CD8-positive, alpha-beta memory T cell (primary cell): ENCODE measurements at regions not wholly inside any gene's neighbourhood (a gene's known extent, or its start where the extent isn't known, plus 50 kb on each side); places are given as distances from the start of the nearest gene placed in this dataset.
"Not testable (repeated sequence)": the region's sequence is repeated elsewhere in the genome, so short reads cannot be mapped to it uniquely, and the experiment has no call there.

Source experiments
- CTCF ChIA-PET: fragments of 350-600 bp; sonication (Branson Sonifier 250); formaldehyde crosslinking; loops from one replicate; lab custom pipeline; 2021; ENCODE audit warnings: antibody characterized with exemption; lab: Charles Lee
- POLR2A ChIA-PET: fragments of 350-600 bp; sonication (Branson Sonifier 250); formaldehyde crosslinking; loops from one replicate; lab custom pipeline; 2021; ENCODE audit warnings: antibody characterized with exemption; lab: Charles Lee
- DNase-seq, 5 donors: peaks; one replicate each; pipeline versions ENCODE4 v3.0.0 to v3.0.0-alpha.2; 2020 to 2022; ENCODE audit warnings: mixed read lengths in 1 of 5
- H3K27ac ChIP-seq: one replicate; pipeline ENCODE4 v1.7.0; 2013; ENCODE audit warnings: low read depth, mild to moderate bottlenecking, low read length, moderate library complexity
- H3K27me3 ChIP-seq: 2 replicates; pipeline ENCODE4 v1.7.0; 2013; ENCODE audit warnings: low read length, mild to moderate bottlenecking; ENCODE audit not compliant: insufficient read depth, poor library complexity, severe bottlenecking
- H3K36me3 ChIP-seq: 2 replicates; pipeline ENCODE4 v1.7.0; 2013; ENCODE audit warnings: mild to moderate bottlenecking, low read length, moderate library complexity; ENCODE audit not compliant: insufficient read depth
- H3K4me1 ChIP-seq: 2 replicates; pipeline ENCODE4 v1.7.0; 2013; ENCODE audit warnings: mild to moderate bottlenecking, low read length, moderate library complexity; ENCODE audit not compliant: insufficient read depth
- H3K4me3 ChIP-seq: 2 replicates; pipeline ENCODE4 v1.7.0; 2013; ENCODE audit warnings: mild to moderate bottlenecking, low read length
- H3K9me3 ChIP-seq: 2 replicates; pipeline ENCODE4 v1.7.0; 2013; ENCODE audit warnings: mild to moderate bottlenecking, low read length
- H3K27ac Mint-ChIP-seq, 8 donors: one replicate each; pipeline ENCODE4 v1.8.0; 2020 to 2021; ENCODE audit warnings: mixed read lengths in 8 of 8, mild to moderate bottlenecking in 6 of 8, inconsistent platforms in 3 of 8, moderate library complexity in 3 of 8
- H3K27me3 Mint-ChIP-seq, 2 donors: one replicate each; pipeline ENCODE4 v1.8.0; 2020 to 2021; ENCODE audit warnings: mixed read lengths in 2 of 2, mild to moderate bottlenecking in 1 of 2, moderate library complexity in 1 of 2
- H3K36me3 Mint-ChIP-seq, 3 donors: one replicate each; pipeline ENCODE4 v1.8.0; 2020 to 2021; ENCODE audit warnings: mixed read lengths in 3 of 3, inconsistent platforms in 1 of 3, mild to moderate bottlenecking in 1 of 3
- H3K4me1 Mint-ChIP-seq, 3 donors: one replicate each; pipeline ENCODE4 v1.8.0; 2020 to 2021; ENCODE audit warnings: mixed read lengths in 3 of 3, inconsistent platforms in 1 of 3, mild to moderate bottlenecking in 1 of 3
- H3K4me3 Mint-ChIP-seq, 7 donors: one replicate each; pipeline ENCODE4 v1.8.0; 2020 to 2021; ENCODE audit warnings: mixed read lengths in 7 of 7, mild to moderate bottlenecking in 6 of 7, moderate library complexity in 4 of 7, inconsistent platforms in 2 of 7
- H3K9me3 Mint-ChIP-seq, 5 donors: one replicate each; pipeline ENCODE4 v1.8.0; 2020 to 2022; ENCODE audit warnings: mixed read lengths in 5 of 5, mild to moderate bottlenecking in 3 of 5, moderate library complexity in 2 of 5, inconsistent platforms in 1 of 5

GRCh38 chr14:44385296-44385695 lies 121.8 kb downstream of the FSCB start:
- DNase-seq, H3K27me3 Mint-ChIP-seq, H3K4me3 ChIP-seq, POLR2A ChIA-PET, H3K27ac Mint-ChIP-seq, H3K36me3 Mint-ChIP-seq, H3K4me1 ChIP-seq, H3K36me3 ChIP-seq, H3K9me3 ChIP-seq, H3K27ac ChIP-seq, H3K4me3 Mint-ChIP-seq, H3K4me1 Mint-ChIP-seq, H3K27me3 ChIP-seq: not testable (repeated sequence)
- peaks cover 0 to 17% (median 4%) of the 10 kb centered on the region in 5 donors for H3K9me3 Mint-ChIP-seq
- CTCF ChIA-PET = interaction anchor here (0.6 kb wide), 1 partner anchor 807 kb away, joined by 3 read pairs; no protein-coding TSS in a partner anchor

GRCh38 chr14:44384601-44385293 lies 122.3 kb downstream of the FSCB start:
- POLR2A ChIA-PET, H3K36me3 Mint-ChIP-seq, H3K27ac ChIP-seq, H3K27me3 Mint-ChIP-seq, H3K4me1 ChIP-seq, CTCF ChIA-PET, H3K27ac Mint-ChIP-seq, H3K4me3 Mint-ChIP-seq, H3K9me3 ChIP-seq, H3K4me1 Mint-ChIP-seq, H3K27me3 ChIP-seq, H3K4me3 ChIP-seq, H3K36me3 ChIP-seq: not testable (repeated sequence)
- peak in 1 of 5 donors; percentile 28 for DNase-seq
- H3K9me3 Mint-ChIP-seq = peaks cover 0 to 17% (median 4%) of the 10 kb centered on the region in 5 donors

GRCh38 chr14:44384093-44384492 lies 123.0 kb downstream of the FSCB start:
- Histone ChIP-seq H3K4me1 (no peaks in the 10 kb centered on the region), H3K9me3 (no peaks in the 10 kb centered on the region), H3K27me3 (no peaks in the 10 kb centered on the region), H3K36me3 (no peaks in the 10 kb centered on the region), H3K27ac (no peak overlapping the region), H3K4me3 (no peak overlapping the region)
- Mint-ChIP-seq H3K27ac (no peak overlapping the region), H3K27me3 (no peaks in the 10 kb centered on the region), H3K9me3 (peaks cover 0 to 17% (median 4%) of the 10 kb centered on the region in 5 donors), H3K4me1 (no peaks in the 10 kb centered on the region), H3K36me3 (no peaks in the 10 kb centered on the region), H3K4me3 (no peak overlapping the region)
- DNase-seq = no peak
- POLR2A ChIA-PET = no interaction called here
- CTCF ChIA-PET = no interaction called here

- Histone ChIP-seq H3K27me3 (no peaks in the 10 kb centered on the region), H3K4me1 (no peaks in the 10 kb centered on the region), H3K36me3 (no peaks in the 10 kb centered on the region), H3K4me3 (no peak overlapping the region), H3K9me3 (no peaks in the 10 kb centered on the region), H3K27ac (no peak overlapping the region)
- POLR2A ChIA-PET = no interaction called here
- H3K27me3 Mint-ChIP-seq = no peaks in the 10 kb centered on the region
- peaks cover 0 to 16% (median 4%) of the 10 kb centered on the region in 5 donors for H3K9me3 Mint-ChIP-seq
- no peaks in the 10 kb centered on the region for H3K36me3 Mint-ChIP-seq
- no peaks in the 10 kb centered on the region for H3K4me1 Mint-ChIP-seq
- CTCF ChIA-PET = no interaction called here
- H3K27ac Mint-ChIP-seq = no peak overlapping the region
- no peak for DNase-seq
- no peak overlapping the region for H3K4me3 Mint-ChIP-seq
Measured at GRCh38 chr14:44383636-44384035, 123.4 kb downstream of the FSCB start.

GRCh38 chr14:44379292-44379977 lies 127.6 kb downstream of the FSCB start:
- Mint-ChIP-seq H3K4me1 (no peaks in the 10 kb centered on the region), H3K27me3 (no peaks in the 10 kb centered on the region), H3K27ac (no peak overlapping the region), H3K4me3 (no peak overlapping the region), H3K9me3 (peaks cover 11 to 24% (median 16%) of the 10 kb centered on the region in 5 donors), H3K36me3 (no peaks in the 10 kb centered on the region)
- no peaks in the 10 kb centered on the region for H3K4me1 ChIP-seq
- DNase-seq = no peak
- no peak overlapping the region for H3K4me3 ChIP-seq
- ChIA-PET CTCF (no interaction called here), POLR2A (no interaction called here)
- H3K36me3 ChIP-seq = no peaks in the 10 kb centered on the region
- no peaks in the 10 kb centered on the region for H3K9me3 ChIP-seq
- H3K27ac ChIP-seq = no peak overlapping the region
- no peaks in the 10 kb centered on the region for H3K27me3 ChIP-seq

- no peaks in the 10 kb centered on the region for H3K36me3 ChIP-seq
- H3K9me3 ChIP-seq = no peaks in the 10 kb centered on the region
- Mint-ChIP-seq H3K27ac (no peak overlapping the region), H3K4me1 (no peaks in the 10 kb centered on the region), H3K27me3 (no peaks in the 10 kb centered on the region), H3K9me3 (peaks cover 13 to 27% (median 18%) of the 10 kb centered on the region in 5 donors), H3K36me3 (no peaks in the 10 kb centered on the region), H3K4me3 (no peak overlapping the region)
- no peak overlapping the region for H3K27ac ChIP-seq
- H3K4me3 ChIP-seq = no peak overlapping the region
- POLR2A ChIA-PET = no interaction called here
- no peak for DNase-seq
- H3K4me1 ChIP-seq = no peaks in the 10 kb centered on the region
- CTCF ChIA-PET = no interaction called here
- no peaks in the 10 kb centered on the region for H3K27me3 ChIP-seq
Measured at GRCh38 chr14:44374906-44375305, 132.2 kb downstream of the FSCB start.

GRCh38 chr14:44372807-44373489 lies 134.1 kb downstream of the FSCB start:
- H3K27me3 ChIP-seq = no peaks in the 10 kb centered on the region
- Mint-ChIP-seq H3K4me1 (no peaks in the 10 kb centered on the region), H3K27ac (no peak overlapping the region), H3K4me3 (no peak overlapping the region), H3K27me3 (no peaks in the 10 kb centered on the region), H3K9me3 (peaks cover 13 to 27% (median 19%) of the 10 kb centered on the region in 5 donors), H3K36me3 (no peaks in the 10 kb centered on the region)
- POLR2A ChIA-PET = no interaction called here
- H3K4me1 ChIP-seq = no peaks in the 10 kb centered on the region
- DNase-seq = no peak
- no peak overlapping the region for H3K4me3 ChIP-seq
- H3K9me3 ChIP-seq = no peaks in the 10 kb centered on the region
- no peaks in the 10 kb centered on the region for H3K36me3 ChIP-seq
- no peak overlapping the region for H3K27ac ChIP-seq
- CTCF ChIA-PET = no interaction called here

- H3K4me1 Mint-ChIP-seq = no peaks in the 10 kb centered on the region
- no peaks in the 10 kb centered on the region for H3K4me1 ChIP-seq
- no peaks in the 10 kb centered on the region for H3K9me3 ChIP-seq
- ChIA-PET CTCF (no interaction called here), POLR2A (no interaction called here)
- H3K27ac Mint-ChIP-seq = no peak overlapping the region
- H3K36me3 Mint-ChIP-seq = no peaks in the 10 kb centered on the region
- peaks cover 9 to 22% (median 13%) of the 10 kb centered on the region in 5 donors for H3K9me3 Mint-ChIP-seq
- no peaks in the 10 kb centered on the region for H3K27me3 ChIP-seq
- no peaks in the 10 kb centered on the region for H3K36me3 ChIP-seq
- H3K27me3 Mint-ChIP-seq = no peaks in the 10 kb centered on the region
- H3K4me3 ChIP-seq = no peak overlapping the region
- H3K27ac ChIP-seq = no peak overlapping the region
- no peak overlapping the region for H3K4me3 Mint-ChIP-seq
- DNase-seq = no peak
Measured at GRCh38 chr14:44372231-44372630, 134.9 kb downstream of the FSCB start.
